GM20000 (cell line): ENCODE measurements at regions not wholly inside any gene's neighbourhood (a gene's known extent, or its start where the extent isn't known, plus 50 kb on each side); places are given as distances from the start of the nearest gene placed in this dataset.
A peak's percentile ranks its signal among the peaks of the same experiment; 100 is the strongest.

Source experiments
- DNase-seq: peaks from one replicate; pipeline ENCODE4 v3.0.0; 2012; ENCODE audit warnings: low spot score
- TF ChIP-seq, protein P1 (sequence below): IDR thresholded peaks from 2 replicates; pipeline ENCODE4 v1.5.1; 2012; ENCODE audit warnings: mild to moderate bottlenecking, control low read depth; ENCODE audit errors: extremely low read depth, missing control alignments

DNA sequence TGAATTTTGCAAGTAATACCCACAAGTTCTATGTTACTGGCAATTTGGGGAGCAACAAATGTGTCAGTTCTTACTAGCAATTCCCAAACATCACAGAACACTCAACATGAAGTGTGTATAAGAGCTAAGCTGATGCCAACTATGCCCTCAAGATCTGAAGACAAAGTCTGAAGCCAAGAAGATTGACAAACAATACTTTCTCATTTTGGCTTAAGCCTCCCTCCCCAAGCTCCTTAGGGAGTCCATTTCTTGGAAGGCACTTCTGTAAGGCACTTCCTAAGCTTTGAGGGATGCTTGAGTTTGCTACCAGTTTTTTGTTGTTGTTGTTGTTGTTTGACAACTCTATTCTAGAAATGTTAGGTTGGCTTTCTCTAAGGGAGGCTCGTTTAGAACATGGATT lies 154.4 kb upstream of the ZNF644 start:
- TF ChIP-seq, protein P1, sequence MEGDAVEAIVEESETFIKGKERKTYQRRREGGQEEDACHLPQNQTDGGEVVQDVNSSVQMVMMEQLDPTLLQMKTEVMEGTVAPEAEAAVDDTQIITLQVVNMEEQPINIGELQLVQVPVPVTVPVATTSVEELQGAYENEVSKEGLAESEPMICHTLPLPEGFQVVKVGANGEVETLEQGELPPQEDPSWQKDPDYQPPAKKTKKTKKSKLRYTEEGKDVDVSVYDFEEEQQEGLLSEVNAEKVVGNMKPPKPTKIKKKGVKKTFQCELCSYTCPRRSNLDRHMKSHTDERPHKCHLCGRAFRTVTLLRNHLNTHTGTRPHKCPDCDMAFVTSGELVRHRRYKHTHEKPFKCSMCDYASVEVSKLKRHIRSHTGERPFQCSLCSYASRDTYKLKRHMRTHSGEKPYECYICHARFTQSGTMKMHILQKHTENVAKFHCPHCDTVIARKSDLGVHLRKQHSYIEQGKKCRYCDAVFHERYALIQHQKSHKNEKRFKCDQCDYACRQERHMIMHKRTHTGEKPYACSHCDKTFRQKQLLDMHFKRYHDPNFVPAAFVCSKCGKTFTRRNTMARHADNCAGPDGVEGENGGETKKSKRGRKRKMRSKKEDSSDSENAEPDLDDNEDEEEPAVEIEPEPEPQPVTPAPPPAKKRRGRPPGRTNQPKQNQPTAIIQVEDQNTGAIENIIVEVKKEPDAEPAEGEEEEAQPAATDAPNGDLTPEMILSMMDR, result no peak
- DNase-seq, result no peak

DNA sequence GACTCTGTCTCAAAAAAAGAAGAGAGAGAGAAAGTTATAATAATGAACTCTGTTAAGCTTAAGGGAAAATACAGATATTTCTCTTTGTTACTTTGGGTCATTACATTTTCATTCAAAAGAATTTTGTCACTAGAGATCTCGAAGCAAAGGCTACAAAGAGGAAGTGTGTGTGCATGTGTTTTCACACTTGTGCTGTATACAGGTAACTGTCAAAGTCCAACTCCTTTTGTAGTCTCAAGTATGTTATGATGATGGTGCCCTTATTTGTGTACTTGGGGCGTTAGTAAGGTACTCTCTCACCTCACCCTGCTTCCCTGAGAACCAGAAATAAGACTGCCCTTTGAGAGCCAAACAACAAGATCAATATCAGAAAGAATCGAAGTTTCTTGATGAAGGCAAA lies 152.9 kb upstream of the ZNF644 start:
- TF ChIP-seq, protein P1, result no peak
- DNase-seq, result no peak

DNA sequence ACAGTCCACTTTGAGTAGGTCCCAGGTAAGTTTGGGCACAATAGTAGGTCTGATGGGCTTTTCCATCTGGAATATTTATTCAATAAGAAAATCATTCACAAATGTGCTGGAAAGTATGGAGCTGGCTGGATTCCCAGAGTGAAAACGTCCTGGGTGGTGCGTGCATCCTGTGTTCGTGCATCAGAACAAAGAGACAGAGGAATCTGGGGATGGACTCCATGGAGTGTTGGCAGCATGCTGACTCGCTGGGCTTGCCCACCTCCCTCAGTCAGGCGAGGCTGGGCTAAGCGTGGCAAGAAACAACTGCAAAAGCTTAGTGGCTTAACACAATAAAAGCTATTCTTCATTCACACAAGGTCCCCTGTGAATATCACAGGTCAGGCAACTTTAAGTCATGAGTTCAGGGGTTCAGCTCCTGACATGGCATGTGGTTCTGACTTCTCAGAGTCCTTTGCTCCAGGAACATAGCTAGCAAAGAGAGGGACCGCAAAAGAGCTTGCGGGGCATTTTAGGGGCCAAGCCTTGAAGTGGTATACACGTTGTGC lies 151.6 kb upstream of the ZNF644 start:
- DNase-seq, result no peak
- TF ChIP-seq, protein P1, result no peak

DNA sequence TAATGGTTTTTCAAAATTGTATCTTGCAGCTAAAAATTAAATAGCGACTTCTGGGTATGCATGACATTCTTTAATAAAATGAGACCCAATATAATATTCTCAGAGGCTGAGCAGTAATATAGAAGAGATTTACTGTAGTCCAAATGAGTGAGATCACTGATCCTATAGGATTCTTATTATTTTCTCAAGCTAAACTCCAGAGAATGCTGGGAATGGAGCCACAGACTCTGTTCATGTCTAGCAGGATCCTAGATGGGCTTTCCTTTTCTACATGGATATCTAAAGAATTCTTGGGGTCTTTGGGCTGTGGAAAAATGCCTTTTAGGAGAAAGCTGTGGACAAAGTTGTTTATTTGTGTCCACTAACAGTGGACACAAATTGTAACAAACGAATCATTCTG lies 150.7 kb upstream of the ZNF644 start:
- TF ChIP-seq, protein P1, result no peak
- DNase-seq, result no peak

DNA sequence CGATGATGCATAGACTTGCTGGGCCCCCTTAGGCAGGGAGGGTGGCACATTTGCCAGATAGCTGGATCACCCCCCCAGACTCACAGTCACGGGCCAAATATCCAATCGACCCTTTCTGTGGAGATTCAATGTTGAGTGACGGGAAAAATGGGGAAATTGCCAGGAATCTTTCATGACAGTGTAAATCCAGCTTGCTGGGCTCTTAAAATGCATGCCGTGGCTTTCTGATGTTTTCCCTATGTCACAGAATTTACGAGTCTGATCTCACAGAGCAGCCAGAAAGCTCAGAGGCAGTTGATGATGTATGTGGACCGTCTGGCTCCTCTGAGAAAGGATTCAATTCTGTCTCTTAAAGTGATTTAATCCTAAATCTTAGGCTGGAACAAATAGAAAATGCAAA lies 150.1 kb upstream of the ZNF644 start:
- TF ChIP-seq, protein P1, result no peak
- no peak for DNase-seq

DNA sequence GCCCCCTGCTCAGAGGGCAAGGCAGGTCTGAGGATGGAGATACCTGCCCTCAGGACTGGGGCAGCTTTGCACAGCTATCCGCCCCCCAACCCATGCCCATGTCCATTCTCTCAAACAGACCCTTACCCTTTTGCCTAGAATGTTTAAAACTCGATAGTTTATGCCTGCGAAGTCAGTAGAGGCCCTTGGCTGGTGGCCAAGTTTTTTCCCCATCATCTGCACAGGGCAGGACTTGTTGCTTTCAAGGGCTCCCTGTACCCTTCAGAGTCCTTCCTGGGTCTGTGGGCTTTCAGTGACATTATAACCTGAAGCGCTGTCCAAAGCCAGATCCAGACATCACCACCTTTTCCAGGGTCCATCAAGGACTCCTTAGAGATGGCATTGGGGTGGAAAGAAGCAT lies 148.7 kb upstream of the ZNF644 start:
- TF ChIP-seq, protein P1, result no peak
- DNase-seq, result no peak

DNA sequence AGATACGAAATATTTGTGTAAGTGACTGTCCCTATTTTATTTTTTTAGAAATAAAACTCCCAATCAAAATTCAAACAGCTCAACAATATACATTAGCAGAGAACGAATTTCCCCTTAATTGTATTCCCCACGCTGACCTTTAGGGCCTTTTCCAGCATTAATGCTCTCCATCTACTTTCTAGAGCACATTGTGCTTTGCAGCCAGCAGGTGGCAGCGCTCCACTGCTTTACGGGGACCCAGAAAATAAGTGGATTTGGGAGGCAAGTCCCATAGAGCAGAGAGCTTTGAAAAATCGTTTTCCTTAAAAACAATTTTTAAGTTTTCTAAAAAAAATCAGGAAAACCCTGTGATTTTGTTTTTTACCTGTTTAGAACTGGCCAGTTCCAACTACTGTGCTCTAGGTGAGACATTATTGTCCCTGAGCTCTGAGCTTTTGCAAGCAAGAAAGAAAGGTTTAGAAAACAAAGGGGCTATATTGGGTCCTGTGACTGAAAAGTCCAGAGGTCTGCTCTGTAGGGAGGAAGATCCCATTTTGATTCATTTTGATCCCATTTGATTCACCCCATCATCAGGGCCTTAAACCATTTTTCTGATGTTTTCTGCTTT lies 144.4 kb upstream of the ZNF644 start:
- peak; percentile 46 for DNase-seq
- TF ChIP-seq, protein P1, result peak; percentile 82
